PC-3 (cell line): ENCODE measurements at regions not wholly inside any gene's neighbourhood (a gene's known extent, or its start where the extent isn't known, plus 50 kb on each side); places are given as distances from the start of the nearest gene placed in this dataset.

Experiments
- ATAC-seq: fragments of 200-7000 bp; cut with Tn5 transposase; 2 replicates; pipeline ENCODE4 v1.9.1; 2020; ENCODE audit warnings: mild to moderate bottlenecking, moderate library complexity
- BruUV-seq: library from RNA; stranded (reverse); fragments of 400-500 nt; replicated peaks from 2 replicates; lab custom pipeline; 2021; lab: Mats Ljungman, UMichigan
- CTCF ChIA-PET: fragments of 300-600 bp; sonication (Branson Sonifier 250); formaldehyde crosslinking; loops from one replicate; lab custom pipeline; 2022; ENCODE audit warnings: antibody characterized with exemption; lab: Charles Lee
- POLR2A ChIA-PET: fragments of 300-600 bp; sonication (Branson Sonifier 250); formaldehyde crosslinking; loops from one replicate; lab custom pipeline; 2022; ENCODE audit warnings: antibody characterized with exemption; ENCODE audit not compliant: unreplicated experiment; lab: Charles Lee
- DNase-seq: peaks from one replicate; pipeline ENCODE4 v3.0.0-alpha.2; 2015
- H2AFZ ChIP-seq: fragments of 300-600 bp; sonication (generic); 2 replicates; pipeline ENCODE4 v1.6.0; 2016; ENCODE audit warnings: antibody characterized with exemption, low read length
- H3F3A ChIP-seq: fragments of 300-600 bp; sonication (generic); one replicate; pipeline ENCODE4 v1.6.0; 2017; ENCODE audit warnings: antibody characterized with exemption, low read length, control low read depth, mild to moderate bottlenecking; ENCODE audit not compliant: unreplicated experiment
- H3K27ac ChIP-seq: fragments of 300-600 bp; sonication (generic); 2 replicates; pipeline ENCODE4 v1.5.1; 2016; ENCODE audit warnings: mild to moderate bottlenecking, low read length
- H3K27me3 ChIP-seq: fragments of 300-600 bp; sonication (generic); 2 replicates; pipeline ENCODE4 v1.6.1; 2016; ENCODE audit warnings: low read length, mixed read lengths
- H3K36me3 ChIP-seq: fragments of 300-600 bp; sonication (generic); 2 replicates; pipeline ENCODE4 v1.6.1; 2016; ENCODE audit warnings: low read depth, mixed run types, low read length, mixed read lengths
- H3K4me1 ChIP-seq: fragments of 300-600 bp; sonication (generic); 2 replicates; pipeline ENCODE4 v1.5.1; 2016; ENCODE audit warnings: low read length; ENCODE audit not compliant: insufficient read depth
- H3K4me2 ChIP-seq: fragments of 300-600 bp; sonication (generic); 2 replicates; pipeline ENCODE4 v1.6.0; 2016; ENCODE audit warnings: low read length
- H3K4me3 ChIP-seq: fragments of 300-600 bp; sonication (generic); 2 replicates; pipeline ENCODE4 v1.5.1; 2016; ENCODE audit warnings: mild to moderate bottlenecking, low read length, mixed read lengths
- H3K79me2 ChIP-seq: fragments of 300-600 bp; sonication (generic); 2 replicates; pipeline ENCODE4 v1.6.1; 2017; ENCODE audit warnings: low read length, mixed read lengths
- H3K9ac ChIP-seq: fragments of 300-600 bp; sonication (generic); 2 replicates; pipeline ENCODE4 v1.6.0; 2016; ENCODE audit warnings: mild to moderate bottlenecking, low read length
- H3K9me2 ChIP-seq: fragments of 300-600 bp; sonication (generic); replicated peaks from 2 replicates; pipeline ENCODE4 v1.6.1; 2016; ENCODE audit warnings: mixed run types, low read length, mixed read lengths
- H3K9me3 ChIP-seq: fragments of 300-600 bp; sonication (generic); 2 replicates; pipeline ENCODE4 v1.6.1; 2016; ENCODE audit warnings: low read length, mixed read lengths
- H4K20me1 ChIP-seq: fragments of 300-600 bp; sonication (generic); 2 replicates; pipeline ENCODE4 v1.6.1; 2016; ENCODE audit warnings: low read length, mixed read lengths
- EZH2 ChIP-seq: fragments of 300-600 bp; sonication (generic); IDR thresholded peaks from one replicate; pipeline ENCODE4 v1.6.1; 2017; ENCODE audit warnings: antibody characterized with exemption, mild to moderate bottlenecking, low read length; ENCODE audit not compliant: unreplicated experiment
- EZH2phosphoT487 ChIP-seq: fragments of 300-600 bp; sonication (generic); IDR thresholded peaks from 2 replicates; pipeline ENCODE4 v1.6.1; 2018; ENCODE audit warnings: mild to moderate bottlenecking, antibody characterized with exemption, low read length, borderline replicate concordance
- intact Hi-C: fragments of 100-400 bp; cut with micrococcal nuclease; formaldehyde crosslinking; loops from 2 replicates; pipeline ENCODE4 v1.9.0; 2023
- TF ChIP-seq, protein P1 (sequence below): fragments of 300-600 bp; sonication (generic); conservative IDR thresholded peaks from 2 replicates; pipeline ENCODE4 v1.5.1; 2017; ENCODE audit warnings: antibody characterized with exemption, low read depth, mild to moderate bottlenecking, low read length

DNA sequence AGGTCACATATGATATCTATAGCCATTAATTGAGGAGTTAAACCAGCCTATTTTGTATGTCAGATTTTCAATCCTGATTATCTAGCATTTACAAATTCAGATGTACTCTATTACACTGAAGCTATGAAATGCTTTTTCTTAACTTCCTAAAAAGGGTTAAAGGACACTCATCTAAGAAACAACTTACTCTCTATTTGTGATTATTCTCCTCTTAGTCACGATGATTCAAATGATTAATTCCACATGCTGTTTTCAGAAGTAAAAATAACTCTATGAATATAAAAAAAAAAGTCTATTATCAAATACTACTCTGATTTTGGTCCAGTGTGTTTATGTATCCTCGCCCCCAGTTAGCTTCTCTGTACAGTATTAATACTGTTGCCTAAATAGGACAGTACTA is 1199.9 kb downstream of the GATA3 start:
- Histone ChIP-seq H2AFZ (no peak overlapping the region), H3K27ac (no peak overlapping the region), H3K4me2 (no peak overlapping the region), H3K4me3 (no peak overlapping the region), H3K79me2 (no peaks in the 10 kb centered on the region), H3K27me3 (peaks cover 12% of the 10 kb centered on the region; the same call in 1 of the 2 replicates), H4K20me1 (no peaks in the 10 kb centered on the region), H3K9ac (no peak overlapping the region), H3K9me3 (no peaks in the 10 kb centered on the region), H3K36me3 (no peaks in the 10 kb centered on the region), H3K9me2 (no peaks in the 10 kb centered on the region), H3K4me1 (peaks cover 4% of the 10 kb centered on the region; the same call in 1 of the 2 replicates), H3F3A (no peaks in the 10 kb centered on the region)
- TF ChIP-seq EZH2, result no peak
- TF ChIP-seq EZH2phosphoT487, result no peak
- TF ChIP-seq, protein P1, sequence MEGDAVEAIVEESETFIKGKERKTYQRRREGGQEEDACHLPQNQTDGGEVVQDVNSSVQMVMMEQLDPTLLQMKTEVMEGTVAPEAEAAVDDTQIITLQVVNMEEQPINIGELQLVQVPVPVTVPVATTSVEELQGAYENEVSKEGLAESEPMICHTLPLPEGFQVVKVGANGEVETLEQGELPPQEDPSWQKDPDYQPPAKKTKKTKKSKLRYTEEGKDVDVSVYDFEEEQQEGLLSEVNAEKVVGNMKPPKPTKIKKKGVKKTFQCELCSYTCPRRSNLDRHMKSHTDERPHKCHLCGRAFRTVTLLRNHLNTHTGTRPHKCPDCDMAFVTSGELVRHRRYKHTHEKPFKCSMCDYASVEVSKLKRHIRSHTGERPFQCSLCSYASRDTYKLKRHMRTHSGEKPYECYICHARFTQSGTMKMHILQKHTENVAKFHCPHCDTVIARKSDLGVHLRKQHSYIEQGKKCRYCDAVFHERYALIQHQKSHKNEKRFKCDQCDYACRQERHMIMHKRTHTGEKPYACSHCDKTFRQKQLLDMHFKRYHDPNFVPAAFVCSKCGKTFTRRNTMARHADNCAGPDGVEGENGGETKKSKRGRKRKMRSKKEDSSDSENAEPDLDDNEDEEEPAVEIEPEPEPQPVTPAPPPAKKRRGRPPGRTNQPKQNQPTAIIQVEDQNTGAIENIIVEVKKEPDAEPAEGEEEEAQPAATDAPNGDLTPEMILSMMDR, result no peak
- ATAC-seq, result no peak
- no TSS peak for BruUV-seq
- ChIA-PET POLR2A (no interaction called here), CTCF (no interaction called here)
- intact Hi-C loops, result no loop called here
- DNase-seq, result no peak

DNA sequence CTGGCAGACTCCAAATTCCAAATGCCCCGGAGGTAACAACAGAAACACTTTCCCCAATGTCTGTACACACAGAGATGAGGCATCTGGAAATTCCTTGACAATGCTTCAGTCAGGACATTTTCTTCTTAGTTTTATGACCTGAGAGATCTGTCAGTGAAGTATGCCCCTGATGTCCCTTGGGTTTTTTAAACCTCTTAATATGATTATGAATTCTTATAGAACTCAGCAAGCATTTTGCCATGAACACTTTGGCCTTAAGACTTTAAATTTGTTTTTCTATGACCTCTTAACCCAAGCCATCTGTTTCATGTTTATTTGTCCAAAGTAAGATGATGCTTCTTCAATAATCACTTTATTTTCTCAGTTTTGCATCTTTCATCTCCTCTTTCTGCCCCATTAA is 1206.2 kb downstream of the GATA3 start:
- Histone ChIP-seq H3K9ac (no peak overlapping the region), H3K9me2 (no peaks in the 10 kb centered on the region), H3K4me3 (no peak overlapping the region), H4K20me1 (no peaks in the 10 kb centered on the region), H3K9me3 (no peaks in the 10 kb centered on the region), H3F3A (no peaks in the 10 kb centered on the region), H3K36me3 (no peaks in the 10 kb centered on the region), H3K27ac (no peak overlapping the region), H3K4me1 (no peaks in the 10 kb centered on the region), H3K79me2 (no peaks in the 10 kb centered on the region), H2AFZ (no peak overlapping the region), H3K4me2 (no peak overlapping the region), H3K27me3 (peaks cover 10% of the 10 kb centered on the region)
- intact Hi-C loops, result loop anchor here (2.0 kb wide), 1 partner anchor 38 kb away; no protein-coding TSS in a partner anchor
- ChIA-PET POLR2A (no interaction called here), CTCF (no interaction called here)
- BruUV-seq, result no TSS peak
- DNase-seq (no peak), ATAC-seq (no peak)
- TF ChIP-seq, protein P1, result no peak
- no peak for TF ChIP-seq EZH2
- TF ChIP-seq EZH2phosphoT487, result no peak

DNA sequence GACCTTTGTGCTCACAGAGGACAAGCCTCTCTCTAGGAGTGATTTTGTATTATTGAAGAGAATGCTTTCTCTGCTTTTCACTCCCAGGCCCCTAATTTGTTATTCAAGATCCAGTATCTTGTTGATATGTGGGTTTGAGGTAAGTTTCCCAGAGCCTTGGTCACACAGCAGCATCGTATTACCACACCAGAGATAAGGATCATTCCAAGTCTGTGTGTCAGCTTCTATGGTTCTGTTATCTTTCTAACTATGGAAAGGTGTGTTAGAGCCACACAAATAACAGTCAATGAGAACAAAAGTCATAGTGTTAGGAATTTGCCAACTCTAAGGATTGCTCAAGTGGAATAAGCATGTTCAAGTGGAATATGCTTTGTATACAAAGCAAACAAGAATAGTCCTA is 1208.3 kb downstream of the GATA3 start:
- intact Hi-C loops, result no loop called here
- no peaks in the 10 kb centered on the region for H3K36me3 ChIP-seq
- no peak for DNase-seq
- peaks cover 10% of the 10 kb centered on the region for H3K27me3 ChIP-seq
- H3K9ac ChIP-seq, result no peak overlapping the region
- no peaks in the 10 kb centered on the region for H3K79me2 ChIP-seq
- no peak overlapping the region for H3K27ac ChIP-seq
- no peaks in the 10 kb centered on the region for H3F3A ChIP-seq
- no peaks in the 10 kb centered on the region for H4K20me1 ChIP-seq
- no peak overlapping the region for H2AFZ ChIP-seq
- TF ChIP-seq EZH2phosphoT487 (no peak), EZH2 (no peak)
- TF ChIP-seq, protein P1, result no peak
- H3K4me1 ChIP-seq, result no peaks in the 10 kb centered on the region
- no peak overlapping the region for H3K4me3 ChIP-seq
- no peak overlapping the region for H3K4me2 ChIP-seq
- CTCF ChIA-PET, result no interaction called here
- BruUV-seq, result no TSS peak
- ATAC-seq, result no peak
- POLR2A ChIA-PET, result no interaction called here
- no peaks in the 10 kb centered on the region for H3K9me2 ChIP-seq
- no peaks in the 10 kb centered on the region for H3K9me3 ChIP-seq
